HepG2 (cell line): ENCODE measurements at regions not wholly inside any gene's neighbourhood (a gene's known extent, or its start where the extent isn't known, plus 50 kb on each side); places are given as distances from the start of the nearest gene placed in this dataset.

Experiments used
- ATAC-seq: fragments of 200-7000 bp; cut with Tn5 transposase; 3 replicates; pipeline ENCODE4 v1.9.1; 2020; ENCODE audit warnings: mild to moderate bottlenecking, moderate library complexity
- BruUV-seq: library from RNA; stranded (reverse); fragments of 400-500 nt; replicated peaks from 2 replicates; lab custom pipeline; 2021; lab: Mats Ljungman, UMichigan
- CTCF ChIA-PET: fragments of 300-600 bp; formaldehyde crosslinking; extraction: SDS; loops from one replicate; lab custom pipeline; 2021; ENCODE audit warnings: low total read pairs, inconsistent platforms, low intra/inter-chr PET ratio; lab: Yijun Ruan, JAX
- POLR2A ChIA-PET: fragments of 350-600 bp; sonication (Branson Sonifier 250); formaldehyde crosslinking; loops from one replicate; lab custom pipeline; 2020; ENCODE audit warnings: antibody characterized with exemption, inconsistent platforms; lab: Yijun Ruan, JAX
- DNase-seq: peaks from one replicate; pipeline ENCODE4 v3.0.0-alpha.2; 2015; ENCODE audit warnings: low spot score
- FAIRE-seq: peaks from 3 replicates; lab custom pipeline; 2011; peaks lifted over from hg19 to GRCh38; lab: Jason Lieb, UNC
- H2AFZ ChIP-seq: one replicate; pipeline ENCODE4 v1.6.1; 2011; ENCODE audit warnings: low read length, inconsistent platforms
- H3K27ac ChIP-seq: fragments of 300-600 bp; 3 replicates; pipeline ENCODE4 v1.8.0; 2011; ENCODE audit warnings: mixed run types, mild to moderate bottlenecking, mixed read lengths, low read length, inconsistent platforms; ENCODE audit not compliant: insufficient read depth; ENCODE audit errors: extremely low read length
- H3K27me3 ChIP-seq, 2 experiments: fragments of 200-600 bp in 1 of 2; 2 replicates in 1 of 2; 3 replicates in 1 of 2; pipeline versions ENCODE4 v1.6.0 to v1.8.0; 2011; ENCODE audit warnings: low read length in 2 of 2, mild to moderate bottlenecking in 2 of 2, moderate library complexity in 2 of 2, inconsistent platforms in 1 of 2; ENCODE audit not compliant: insufficient read depth in 2 of 2, control insufficient read depth in 1 of 2
- H3K36me3 ChIP-seq, 2 experiments: fragments of 200-600 bp in 1 of 2; replicated peaks in 1 of 2; 2 replicates in 1 of 2; 3 replicates in 1 of 2; pipeline versions ENCODE4 v1.5.1 to v1.8.0; 2011; ENCODE audit warnings: low read length in 2 of 2, inconsistent platforms in 1 of 2; ENCODE audit not compliant: insufficient read depth in 2 of 2, control insufficient read depth in 1 of 2
- H3K4me1 ChIP-seq: 2 replicates; pipeline ENCODE4 v1.5.1; 2012; ENCODE audit warnings: low read length, inconsistent platforms; ENCODE audit not compliant: insufficient read depth
- H3K4me2 ChIP-seq: 2 replicates; pipeline ENCODE4 v1.6.0; 2011; ENCODE audit warnings: low read depth, low read length, inconsistent platforms
- H3K4me3 ChIP-seq, 3 experiments: fragments of 200-600 bp in 1 of 3; sonication (generic), shearing (Covaris generic) in 1 of 3; replicated peaks in 1 of 3; 2 replicates each; pipeline ENCODE4 v1.5.1; 2011 to 2016; ENCODE audit warnings: low read length in 3 of 3, inconsistent platforms in 2 of 3, low read depth in 2 of 3, mild to moderate bottlenecking in 2 of 3, control low read depth in 1 of 3, mixed read lengths in 1 of 3; ENCODE audit not compliant: insufficient read depth in 1 of 3
- H3K79me2 ChIP-seq: one replicate; pipeline ENCODE4 v1.6.1; 2011; ENCODE audit warnings: low read length, inconsistent platforms; ENCODE audit not compliant: insufficient read depth
- H3K9ac ChIP-seq: 2 replicates; pipeline ENCODE4 v1.6.0; 2011; ENCODE audit warnings: mild to moderate bottlenecking, low read depth, low read length, inconsistent platforms; ENCODE audit not compliant: insufficient read depth
- H3K9me3 ChIP-seq: 2 replicates; pipeline ENCODE4 v1.5.1; 2012; ENCODE audit warnings: mild to moderate bottlenecking, low read length
- H4K20me1 ChIP-seq: 2 replicates; pipeline ENCODE4 v1.6.0; 2011; ENCODE audit warnings: inconsistent platforms, mild to moderate bottlenecking, low read length, moderate library complexity; ENCODE audit not compliant: insufficient read depth
- CEBPG ChIP-seq: IDR thresholded peaks from 2 replicates; pipeline ENCODE4 v1.6.1; 2016
- NFIB ChIP-seq: sonication (generic); formaldehyde crosslinking; IDR thresholded peaks from 2 replicates; pipeline ENCODE4 v1.9.0; 2021; ENCODE audit warnings: missing genetic modification reagents, mild to moderate bottlenecking, borderline replicate concordance
- PRDM4 ChIP-seq: sonication (generic); formaldehyde crosslinking; IDR thresholded peaks from 2 replicates; pipeline ENCODE4 v1.9.0; 2021; ENCODE audit warnings: missing genetic modification reagents, borderline replicate concordance
- RBM39 ChIP-seq: fragments of 200-400 bp; formaldehyde crosslinking; IDR thresholded peaks from one replicate; pipeline ENCODE4 v1.6.1; 2018; ENCODE audit warnings: antibody characterized with exemption, mild to moderate bottlenecking, low read depth, low read length; ENCODE audit not compliant: poor library complexity, severe bottlenecking
- SMAD1 ChIP-seq: sonication (generic); formaldehyde crosslinking; IDR thresholded peaks from 2 replicates; pipeline ENCODE4 v1.4.0; 2020; ENCODE audit warnings: missing genetic modification reagents, low read depth, mild to moderate bottlenecking, borderline replicate concordance
- TBL1XR1 ChIP-seq: fragments of 150-350 bp; IDR thresholded peaks from 2 replicates; pipeline ENCODE4 v1.6.1; 2014; ENCODE audit warnings: borderline replicate concordance, low read length; ENCODE audit not compliant: partially characterized antibody
- ZNF263 ChIP-seq: sonication (generic); formaldehyde crosslinking; IDR thresholded peaks from 2 replicates; pipeline ENCODE4 v1.4.0; 2020; ENCODE audit warnings: missing genetic modification reagents
- ZNF562 ChIP-seq: sonication (generic); formaldehyde crosslinking; IDR thresholded peaks from 2 replicates; pipeline ENCODE4 v1.8.0; 2022; ENCODE audit warnings: missing genetic modification reagents, borderline replicate concordance
- ZNF75D ChIP-seq: sonication (generic); formaldehyde crosslinking; IDR thresholded peaks from 2 replicates; pipeline ENCODE4 v1.8.1; 2023; ENCODE audit warnings: missing genetic modification reagents, mild to moderate bottlenecking, borderline replicate concordance
- ZNF782 ChIP-seq: sonication (generic); formaldehyde crosslinking; IDR thresholded peaks from 2 replicates; pipeline ENCODE4 v1.4.0; 2020; ENCODE audit warnings: missing genetic modification reagents, mild to moderate bottlenecking, borderline replicate concordance
- WGBS: methylation state at CpG from one replicate; pipeline ENCODE4 v1.1.6; 2017; ENCODE audit warnings: low lambda C conversion rate; 5-methylcytosine and 5-hydroxymethylcytosine counted together
- in situ Hi-C: cut with HindIII; loops from 2 replicates; pipeline ENCODE4 v1.10.0; 2017; ENCODE audit warnings: low pct_unique_long_range_greater_than_20kb; ENCODE audit not compliant: extremely low pct_ligation_motif_present
- intact Hi-C: fragments of 100-400 bp; cut with micrococcal nuclease; formaldehyde crosslinking; loops from one replicate; pipeline ENCODE4 v1.10.0; 2022; ENCODE audit not compliant: unreplicated experiment

- TF ChIP-seq SMAD1 (CRISPR knock-in tag) (no peak), NFIB (CRISPR knock-in tag) (no peak), ZNF782 (no peak), ZNF562 (no peak), CEBPG (CRISPR knock-in tag) (no peak), ZNF263 (no peak)
- TF ChIP-seq, all 625 proteins: peak for 0
Measured at GRCh38 chr5:116939641-116940040, 365.0 kb upstream of the SEMA6A start (continued).

- FAIRE-seq (no peak), ATAC-seq (no peak)
- CTCF ChIA-PET, result no interaction called here
- Histone ChIP-seq H3K9me3 (no peaks in the 10 kb centered on the region), H3K79me2 (no peaks in the 10 kb centered on the region)
- intact Hi-C loops, result no loop called here
- TF ChIP-seq RBM39 (no peak), ZNF75D (CRISPR knock-in tag) (no peak), TBL1XR1 (no peak), PRDM4 (CRISPR knock-in tag) (no peak)
- TF ChIP-seq, all 625 proteins: peak for 0
- Histone ChIP-seq H3K4me1 (no peaks in the 10 kb centered on the region), H4K20me1 (no peaks in the 10 kb centered on the region), H2AFZ (peak overlapping the region; percentile 15), H3K27ac (no peak overlapping the region), H3K36me3 (no peaks in the 10 kb centered on the region), H3K4me2 (no peak overlapping the region), H3K4me3 (no peak overlapping the region), H3K9ac (no peak overlapping the region), H3K27me3 (peaks cover 0 to 10% of the 10 kb centered on the region in 2 experiments; a peak in 4 of 5 replicates)
- no peak for DNase-seq
- BruUV-seq, result no TSS peak
- POLR2A ChIA-PET, result no interaction called here
- 7% methylated on average over 1 of the region's 1 CpG for WGBS
- in situ Hi-C loops, result loop anchor here (25.0 kb wide), 1 partner anchor 801 kb away; no protein-coding TSS in a partner anchor
Measured at GRCh38 chr5:116938488-116938887, 363.9 kb upstream of the SEMA6A start.
